ENCODE measurements at regions not wholly inside any gene's neighbourhood (a gene's known extent, or its start where the extent isn't known, plus 50 kb on each side); places are given as distances from the start of the nearest gene placed in this dataset.

DNA sequence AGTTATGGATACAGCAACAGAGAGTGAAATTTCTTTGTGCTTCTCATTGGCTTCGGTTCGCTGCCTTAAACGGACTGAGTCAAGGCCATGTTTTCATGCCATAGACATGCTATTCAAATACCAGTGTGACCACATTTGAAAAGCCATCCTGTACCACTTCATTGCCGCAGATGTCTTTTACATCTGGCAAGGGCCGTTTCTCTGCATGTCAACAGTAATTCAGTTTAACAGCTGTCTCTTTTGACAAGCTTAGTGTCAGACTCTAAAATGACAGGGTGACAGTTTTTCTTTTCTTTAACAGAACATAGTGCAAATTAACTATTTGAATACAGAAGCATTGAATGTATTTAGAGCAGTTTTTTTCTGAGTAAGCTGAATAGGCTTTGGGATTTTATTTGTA is 362.2 kb upstream of the POU3F4 start:
- TF ChIP-seq FOXP1 (IDR thresholded peaks at IDR 0.05) (no peak), FOXP1 (CRISPR knock-in tag; IDR thresholded peaks at IDR 0.05) (no peak), ZNF121 (CRISPR knock-in tag; IDR thresholded peaks at IDR 0.05) (no peak), RAD21 (CRISPR knock-in tag; IDR thresholded peaks at IDR 0.05) (no peak), TRIM24 (CRISPR knock-in tag; IDR thresholded peaks at IDR 0.05) (no peak), GATAD2A (CRISPR knock-in tag; IDR thresholded peaks at IDR 0.05) (no peak), GABPA (IDR thresholded peaks at IDR 0.05; ENCODE audit: low read depth, low read length) (no peak), GABPA (CRISPR knock-in tag; IDR thresholded peaks at IDR 0.05; ENCODE audit: low read depth) (no peak), HCFC1 (IDR thresholded peaks at IDR 0.05; ENCODE audit: low read depth, low read length) (no peak), EZH2 (conservative IDR thresholded peaks at IDR 0.05; ENCODE audit: low read depth, low read length) (no peak), PHF8 (CRISPR knock-in tag; IDR thresholded peaks at IDR 0.05) (no peak), ZNF629 (CRISPR knock-in tag; conservative IDR thresholded peaks at IDR 0.05) (no peak), MBNL3 (CRISPR knock-in tag; conservative IDR thresholded peaks at IDR 0.05) (no peak)
- TF ChIP-seq, protein P1, sequence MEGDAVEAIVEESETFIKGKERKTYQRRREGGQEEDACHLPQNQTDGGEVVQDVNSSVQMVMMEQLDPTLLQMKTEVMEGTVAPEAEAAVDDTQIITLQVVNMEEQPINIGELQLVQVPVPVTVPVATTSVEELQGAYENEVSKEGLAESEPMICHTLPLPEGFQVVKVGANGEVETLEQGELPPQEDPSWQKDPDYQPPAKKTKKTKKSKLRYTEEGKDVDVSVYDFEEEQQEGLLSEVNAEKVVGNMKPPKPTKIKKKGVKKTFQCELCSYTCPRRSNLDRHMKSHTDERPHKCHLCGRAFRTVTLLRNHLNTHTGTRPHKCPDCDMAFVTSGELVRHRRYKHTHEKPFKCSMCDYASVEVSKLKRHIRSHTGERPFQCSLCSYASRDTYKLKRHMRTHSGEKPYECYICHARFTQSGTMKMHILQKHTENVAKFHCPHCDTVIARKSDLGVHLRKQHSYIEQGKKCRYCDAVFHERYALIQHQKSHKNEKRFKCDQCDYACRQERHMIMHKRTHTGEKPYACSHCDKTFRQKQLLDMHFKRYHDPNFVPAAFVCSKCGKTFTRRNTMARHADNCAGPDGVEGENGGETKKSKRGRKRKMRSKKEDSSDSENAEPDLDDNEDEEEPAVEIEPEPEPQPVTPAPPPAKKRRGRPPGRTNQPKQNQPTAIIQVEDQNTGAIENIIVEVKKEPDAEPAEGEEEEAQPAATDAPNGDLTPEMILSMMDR (CRISPR knock-in tag; IDR thresholded peaks at IDR 0.05) = no peak
- TF ChIP-seq, protein P2, sequence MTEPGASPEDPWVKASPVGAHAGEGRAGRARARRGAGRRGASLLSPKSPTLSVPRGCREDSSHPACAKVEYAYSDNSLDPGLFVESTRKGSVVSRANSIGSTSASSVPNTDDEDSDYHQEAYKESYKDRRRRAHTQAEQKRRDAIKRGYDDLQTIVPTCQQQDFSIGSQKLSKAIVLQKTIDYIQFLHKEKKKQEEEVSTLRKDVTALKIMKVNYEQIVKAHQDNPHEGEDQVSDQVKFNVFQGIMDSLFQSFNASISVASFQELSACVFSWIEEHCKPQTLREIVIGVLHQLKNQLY (CRISPR knock-in tag; IDR thresholded peaks at IDR 0.05) = no peak
